H1 (cell line): ENCODE measurements at regions not wholly inside any gene's neighbourhood (a gene's known extent, or its start where the extent isn't known, plus 50 kb on each side); places are given as distances from the start of the nearest gene placed in this dataset.

Experiments used
- CTCF ChIA-PET: fragments of 300-600 bp; sonication (Branson Sonifier 250); formaldehyde crosslinking; loops from one replicate; lab custom pipeline; 2021; ENCODE audit not compliant: partially characterized antibody; lab: Charles Lee
- POLR2A ChIA-PET: fragments of 300-600 bp; sonication (Branson Sonifier 250); formaldehyde crosslinking; loops from one replicate; lab custom pipeline; 2021; ENCODE audit warnings: inconsistent platforms; ENCODE audit not compliant: partially characterized antibody; lab: Charles Lee
- DNase-seq, 2 experiments: peaks; one replicate each; pipeline versions ENCODE4 v3.0.0 to v3.0.0-alpha.2; 2010 to 2022; ENCODE audit warnings: low spot score in 2 of 2, low read depth in 1 of 2, mixed read lengths in 1 of 2
- FAIRE-seq: peaks from 2 replicates; lab custom pipeline; 2011; peaks lifted over from hg19 to GRCh38; lab: Jason Lieb, UNC
- H2AFZ ChIP-seq: 2 replicates; pipeline ENCODE4 v1.8.1; 2012; ENCODE audit warnings: low read length, inconsistent platforms
- H2AK5ac ChIP-seq: 2 replicates; pipeline ENCODE4 v1.6.1; 2013; ENCODE audit warnings: low read depth, low read length
- H2BK120ac ChIP-seq: replicated peaks from 2 replicates; pipeline ENCODE3; 2013; ENCODE audit warnings: low read depth, low read length, inconsistent platforms
- H2BK12ac ChIP-seq: 2 replicates; pipeline ENCODE4 v1.6.1; 2013; ENCODE audit warnings: low read depth, low read length
- H2BK15ac ChIP-seq: 2 replicates; pipeline ENCODE4 v1.6.1; 2013; ENCODE audit warnings: low read length
- H2BK20ac ChIP-seq: 2 replicates; pipeline ENCODE4 v1.6.1; 2013; ENCODE audit warnings: low read length
- H2BK5ac ChIP-seq: 2 replicates; pipeline ENCODE4 v1.6.1; 2013; ENCODE audit warnings: low read depth, low read length
- H3K14ac ChIP-seq: 2 replicates; pipeline ENCODE4 v1.6.1; 2013; ENCODE audit warnings: inconsistent platforms; ENCODE audit not compliant: insufficient read length
- H3K18ac ChIP-seq: 2 replicates; pipeline ENCODE4 v1.6.1; 2013; ENCODE audit warnings: low read length; ENCODE audit errors: extremely low read depth
- H3K23ac ChIP-seq: 2 replicates; pipeline ENCODE4 v1.6.1; 2013; ENCODE audit warnings: inconsistent platforms; ENCODE audit not compliant: insufficient read length
- H3K23me2 ChIP-seq: 2 replicates; pipeline ENCODE4 v1.6.1; 2013; ENCODE audit warnings: low read depth, low read length
- H3K27ac ChIP-seq: 2 replicates; pipeline ENCODE4 v1.6.1; 2011; ENCODE audit warnings: low read depth, low read length, inconsistent platforms
- H3K27me3 ChIP-seq, 4 experiments: replicated peaks in 1 of 4; 1 replicate in 1 of 4; 2 replicates in 3 of 4; pipeline versions ENCODE4 v1.6.1 to v1.8.1; 2011 to 2013; ENCODE audit warnings: low read length in 3 of 4, mild to moderate bottlenecking in 3 of 4, inconsistent platforms in 2 of 4, mixed read lengths in 2 of 4, moderate library complexity in 1 of 4; ENCODE audit not compliant: control insufficient read depth in 3 of 4, insufficient read depth in 3 of 4; ENCODE audit errors: extremely low read depth in 1 of 4
- H3K36me3 ChIP-seq, 4 experiments: 2 replicates each; pipeline versions ENCODE4 v1.6.1 to v1.8.1; 2011 to 2013; ENCODE audit warnings: mild to moderate bottlenecking in 4 of 4, low read length in 3 of 4, moderate library complexity in 2 of 4, control low read depth in 1 of 4, inconsistent platforms in 1 of 4; ENCODE audit not compliant: insufficient read depth in 4 of 4, control insufficient read depth in 2 of 4
- H3K4ac ChIP-seq: replicated peaks from 2 replicates; pipeline ENCODE3; 2013; ENCODE audit warnings: low read length, low read depth, mixed read lengths, inconsistent platforms; ENCODE audit not compliant: insufficient read length
- H3K4me1 ChIP-seq, 4 experiments: replicated peaks in 1 of 4; 1 replicate in 1 of 4; 2 replicates in 3 of 4; pipeline versions ENCODE4 v1.6.1 to v1.8.1; 2011 to 2013; ENCODE audit warnings: low read length in 3 of 4, inconsistent platforms in 2 of 4, mixed read lengths in 1 of 4; ENCODE audit not compliant: insufficient read depth in 4 of 4, control insufficient read depth in 3 of 4
- H3K4me2 ChIP-seq, 2 experiments: 2 replicates each; pipeline versions ENCODE4 v1.6.1 to v1.8.1; 2011 to 2013; ENCODE audit warnings: low read depth in 2 of 2, low read length in 2 of 2, control low read depth in 1 of 2, inconsistent platforms in 1 of 2, mild to moderate bottlenecking in 1 of 2; ENCODE audit not compliant: insufficient read depth in 1 of 2
- H3K4me3 ChIP-seq, 4 experiments: fragments of 200-600, 300-600 bp in 1 of 4; sonication (generic), shearing (Covaris generic), sonication (Bioruptor Twin) in 1 of 4; 2 replicates each; pipeline versions ENCODE4 v1.5.1 to v1.8.1; 2011 to 2016; ENCODE audit warnings: low read length in 4 of 4, low read depth in 3 of 4, control low read depth in 2 of 4, inconsistent platforms in 2 of 4, mild to moderate bottlenecking in 2 of 4, mixed read lengths in 1 of 4, moderate library complexity in 1 of 4; ENCODE audit not compliant: insufficient read depth in 2 of 4; ENCODE audit errors: extremely low read depth in 1 of 4
- H3K56ac ChIP-seq: replicated peaks from 2 replicates; pipeline ENCODE3; 2013; ENCODE audit warnings: low read depth, mild to moderate bottlenecking, mixed read lengths, low read length, inconsistent platforms; ENCODE audit not compliant: insufficient read length
- H3K79me1 ChIP-seq: 2 replicates; pipeline ENCODE4 v1.6.1; 2013; ENCODE audit warnings: low read depth, low read length, control low read depth
- H3K79me2 ChIP-seq, 2 experiments: 2 replicates each; pipeline versions ENCODE4 v1.6.1 to v1.8.1; 2012 to 2013; ENCODE audit warnings: low read length in 2 of 2, mild to moderate bottlenecking in 2 of 2, inconsistent platforms in 1 of 2; ENCODE audit not compliant: insufficient read depth in 2 of 2, control insufficient read depth in 1 of 2
- H3K9ac ChIP-seq, 4 experiments: replicated peaks in 1 of 4; 1 replicate in 1 of 4; 2 replicates in 3 of 4; pipeline versions ENCODE4 v1.6.1 to v1.8.1; 2011 to 2013; ENCODE audit warnings: low read depth in 3 of 4, low read length in 3 of 4, control low read depth in 2 of 4, mild to moderate bottlenecking in 2 of 4, moderate library complexity in 2 of 4, inconsistent platforms in 1 of 4; ENCODE audit errors: extremely low read depth in 1 of 4
- H3K9me3 ChIP-seq, 2 experiments: 2 replicates each; pipeline versions ENCODE4 v1.6.1 to v1.8.1; 2012 to 2013; ENCODE audit warnings: mild to moderate bottlenecking in 2 of 2, moderate library complexity in 2 of 2, control low read depth in 1 of 2, inconsistent platforms in 1 of 2, low read depth in 1 of 2, low read length in 1 of 2, mixed read lengths in 1 of 2; ENCODE audit not compliant: insufficient read depth in 2 of 2
- H4K20me1 ChIP-seq, 2 experiments: replicated peaks in 1 of 2; 2 replicates each; pipeline versions ENCODE3 to v1.8.1; 2011 to 2013; ENCODE audit warnings: inconsistent platforms in 2 of 2, low read length in 2 of 2, mild to moderate bottlenecking in 1 of 2; ENCODE audit not compliant: insufficient read depth in 2 of 2, control insufficient read depth in 1 of 2
- H4K5ac ChIP-seq: 2 replicates; pipeline ENCODE4 v1.6.1; 2013; ENCODE audit warnings: low read length, low read depth, mixed read lengths, inconsistent platforms; ENCODE audit not compliant: insufficient read length
- H4K8ac ChIP-seq: 2 replicates; pipeline ENCODE4 v1.8.0; 2013; ENCODE audit warnings: mild to moderate bottlenecking, moderate library complexity, low read length, inconsistent platforms; ENCODE audit not compliant: insufficient read depth; ENCODE audit errors: extremely low read depth
- H4K91ac ChIP-seq: replicated peaks from 2 replicates; pipeline ENCODE3; 2013; ENCODE audit warnings: low read length, mixed read lengths, inconsistent platforms; ENCODE audit not compliant: insufficient read length
- EP300 ChIP-seq, 2 experiments: IDR thresholded peaks; 1 replicate in 1 of 2; 2 replicates in 1 of 2; pipeline ENCODE4 v1.6.1; 2011 to 2012; ENCODE audit warnings: low read depth in 2 of 2, low read length in 2 of 2, mild to moderate bottlenecking in 2 of 2, borderline replicate concordance in 1 of 2, inconsistent platforms in 1 of 2, moderate library complexity in 1 of 2
- HDAC6 ChIP-seq: IDR thresholded peaks from one replicate; pipeline ENCODE4 v1.7.1; 2012; ENCODE audit warnings: low read depth, mild to moderate bottlenecking, inconsistent platforms, low read length, moderate library complexity
- KDM1A ChIP-seq: fragments of 200-600, 300-600 bp; sonication (generic); IDR thresholded peaks from 2 replicates; pipeline ENCODE4 v1.7.1; 2016; ENCODE audit warnings: mild to moderate bottlenecking, low read length, borderline replicate concordance
- KDM5A ChIP-seq: fragments of 200-600 bp; IDR thresholded peaks from 2 replicates; pipeline ENCODE4 v1.7.1; 2012; ENCODE audit warnings: mild to moderate bottlenecking, low read length, inconsistent platforms, mixed read lengths
- NRF1 ChIP-seq: IDR thresholded peaks from 2 replicates; pipeline ENCODE4 v1.6.1; 2011; ENCODE audit warnings: mild to moderate bottlenecking, low read depth, low read length, improper control_type of control experiment
- PHF8 ChIP-seq: fragments of 200-600 bp; sonication (generic); conservative IDR thresholded peaks from 2 replicates; pipeline ENCODE4 v1.7.1; 2012; ENCODE audit warnings: low read depth, mild to moderate bottlenecking, inconsistent platforms, low read length, moderate library complexity
- POU5F1 ChIP-seq: IDR thresholded peaks from 2 replicates; pipeline ENCODE4 v1.6.1; 2011; ENCODE audit warnings: low read depth, mild to moderate bottlenecking, low read length, moderate library complexity
- RAD21 ChIP-seq, 2 experiments: IDR thresholded peaks in 1 of 2; conservative IDR thresholded peaks in 1 of 2; 2 replicates each; pipeline ENCODE4 v1.6.1; 2011; ENCODE audit warnings: low read depth in 2 of 2, low read length in 2 of 2, improper control_type of control experiment in 1 of 2, inconsistent platforms in 1 of 2, mild to moderate bottlenecking in 1 of 2, moderate library complexity in 1 of 2
- SAP30 ChIP-seq: fragments of 300-600 bp; sonication (generic); IDR thresholded peaks from 2 replicates; pipeline ENCODE4 v1.7.1; 2012; ENCODE audit warnings: low read length, moderate library complexity, mild to moderate bottlenecking, inconsistent platforms; ENCODE audit not compliant: insufficient read depth, insufficient replicate concordance
- SIX5 ChIP-seq: IDR thresholded peaks from 2 replicates; pipeline ENCODE4 v1.6.1; 2011; ENCODE audit warnings: mild to moderate bottlenecking, low read depth, low read length
- SP1 ChIP-seq: IDR thresholded peaks from 2 replicates; pipeline ENCODE4 v1.6.1; 2011; ENCODE audit warnings: low read depth, low read length
- SP2 ChIP-seq: IDR thresholded peaks from 2 replicates; pipeline ENCODE4 v1.6.1; 2012; ENCODE audit warnings: mild to moderate bottlenecking, low read length, inconsistent platforms
- SP4 ChIP-seq: IDR thresholded peaks from 2 replicates; pipeline ENCODE4 v1.6.1; 2012; ENCODE audit warnings: low read length, inconsistent platforms
- SRF ChIP-seq: IDR thresholded peaks from 2 replicates; pipeline ENCODE4 v1.6.1; 2011; ENCODE audit warnings: mild to moderate bottlenecking, low read depth, low read length, moderate library complexity
- WGBS, 2 experiments: shearing (Covaris generic) in 1 of 2; methylation state at CpG; one replicate each; pipeline versions ENCODE4 v1.1.6 to v1.1.7; 2013 to 2015; ENCODE audit warnings: low lambda C conversion rate in 2 of 2, mixed read lengths in 2 of 2, inconsistent platforms in 1 of 2, low coverage in 1 of 2, missing lambda C conversion rate in 1 of 2; ENCODE audit not compliant: insufficient replicate concordance in 2 of 2, insufficient coverage in 1 of 2, insufficient read length in 1 of 2; ENCODE audit errors: extremely low coverage in 1 of 2, missing lambda C conversion rate in 1 of 2; 5-methylcytosine and 5-hydroxymethylcytosine counted together

GRCh38 chr1:90358448-90358847 is 358.7 kb downstream of the BARHL2 start:
- Histone ChIP-seq H4K5ac (no peak overlapping the region), H2AFZ (no peak overlapping the region), H2AK5ac (no peak overlapping the region), H3K36me3 (no peaks in the 10 kb centered on the region), H3K4me3 (no peak overlapping the region), H3K56ac (no peak overlapping the region), H2BK5ac (no peak overlapping the region), H4K20me1 (no peaks in the 10 kb centered on the region), H2BK12ac (no peak overlapping the region), H3K4me1 (peaks cover 0 to 2% (median 0%) of the 10 kb centered on the region in 4 experiments; a peak in 1 of 7 replicates), H3K9me3 (no peaks in the 10 kb centered on the region), H3K23me2 (no peaks in the 10 kb centered on the region), H3K14ac (no peak overlapping the region), H4K91ac (no peak overlapping the region), H3K79me1 (no peaks in the 10 kb centered on the region), H3K4me2 (no peak overlapping the region), H3K27me3 (no peaks in the 10 kb centered on the region), H3K79me2 (no peaks in the 10 kb centered on the region), H3K4ac (no peak overlapping the region), H2BK15ac (no peak overlapping the region), H4K8ac (no peak overlapping the region), H3K23ac (no peak overlapping the region), H3K9ac (no peak overlapping the region), H2BK120ac (no peak overlapping the region), H2BK20ac (no peak overlapping the region), H3K27ac (no peak overlapping the region), H3K18ac (no peak overlapping the region)
- CTCF ChIA-PET, result interaction anchor here (1.2 to 1.5 kb wide), 4 partner anchors 11 to 145 kb away, joined by 3 to 4 read pairs (median 4); no protein-coding TSS in a partner anchor
- FAIRE-seq (no peak), DNase-seq (no peak)
- POLR2A ChIA-PET, result interaction anchor here (0.7 kb wide), 1 partner anchor 14 kb away, joined by 4 read pairs; no protein-coding TSS in a partner anchor
- WGBS, 2 experiments, result 87% methylated on average over 2 of the region's 2 CpGs; no CpG with 5 or more reads in 1 of the 2 experiments
- no peak for TF ChIP-seq KDM5A
- TF ChIP-seq SP4, result no peak
- TF ChIP-seq NRF1, result no peak
- TF ChIP-seq SRF, result no peak
- no peak for TF ChIP-seq SIX5
- TF ChIP-seq SP2, result no peak
- TF ChIP-seq KDM1A, result no peak
- TF ChIP-seq SP1, result no peak
- TF ChIP-seq EP300 (IDR thresholded peaks at IDR 0.05; ENCODE audit: borderline replicate concordance in 1 of 2, low read depth in 2 of 2, low read length in 2 of 2), result no peak
- TF ChIP-seq HDAC6, result no peak
- TF ChIP-seq POU5F1, result no peak
- TF ChIP-seq SAP30, result no peak
- no peak for TF ChIP-seq RAD21 (IDR thresholded peaks at IDR 0.05 in 1 of 2, conservative IDR thresholded peaks at IDR 0.05 in 1 of 2; ENCODE audit: low read depth in 2 of 2, low read length in 2 of 2)
- no peak for TF ChIP-seq PHF8
